Suppressor macrophage treated with lipopolysaccharide for 4 hours (primary cell): ENCODE measurements at regions not wholly inside any gene's neighbourhood (a gene's known extent, or its start where the extent isn't known, plus 50 kb on each side); places are given as distances from the start of the nearest gene placed in this dataset.

Experiments
- DNase-seq: peaks from one replicate; pipeline ENCODE4 v3.0.0-alpha.2; 2020

- DNase-seq, result no peak
Observed at GRCh38 chr10:29183301-29183945, 105.4 kb upstream of the LYZL1 start.

- DNase-seq, result no peak
Observed at GRCh38 chr10:29184205-29185000, 104.5 kb upstream of the LYZL1 start.

- no peak for DNase-seq
Observed at GRCh38 chr10:29185050-29185449, 103.8 kb upstream of the LYZL1 start.

- DNase-seq, result no peak
Observed at GRCh38 chr10:29186221-29186620, 102.6 kb upstream of the LYZL1 start.

GRCh38 chr10:29189256-29189655, 99.6 kb upstream of the LYZL1 start:
- no peak for DNase-seq

GRCh38 chr10:29191674-29192073, 97.2 kb upstream of the LYZL1 start:
- DNase-seq, result no peak

GRCh38 chr10:29199339-29199738, 89.5 kb upstream of the LYZL1 start:
- no peak for DNase-seq

GRCh38 chr10:29199941-29200679, 88.8 kb upstream of the LYZL1 start:
- DNase-seq, result no peak

GRCh38 chr10:29202386-29202940, 86.4 kb upstream of the LYZL1 start:
- no peak for DNase-seq

- no peak for DNase-seq
Observed at GRCh38 chr10:29203432-29203831, 85.4 kb upstream of the LYZL1 start.

- no peak for DNase-seq
Observed at GRCh38 chr10:29204070-29204800, 84.6 kb upstream of the LYZL1 start.

GRCh38 chr10:29205787-29206186, 83.1 kb upstream of the LYZL1 start:
- no peak for DNase-seq

- no peak for DNase-seq
Observed at GRCh38 chr10:29208845-29209244, 80.0 kb upstream of the LYZL1 start.

- no peak for DNase-seq
Observed at GRCh38 chr10:29209830-29210229, 79.0 kb upstream of the LYZL1 start.

GRCh38 chr10:29210266-29210868, 78.5 kb upstream of the LYZL1 start:
- DNase-seq, result no peak

GRCh38 chr10:29212597-29212996, 76.3 kb upstream of the LYZL1 start:
- no peak for DNase-seq

- no peak for DNase-seq
Observed at GRCh38 chr10:29214551-29214950, 74.3 kb upstream of the LYZL1 start.

- no peak for DNase-seq
Observed at GRCh38 chr10:29217292-29217738, 71.6 kb upstream of the LYZL1 start.

- DNase-seq, result no peak
Observed at GRCh38 chr10:29223326-29223725, 65.5 kb upstream of the LYZL1 start.

- no peak for DNase-seq
Observed at GRCh38 chr10:29224631-29225030, 64.2 kb upstream of the LYZL1 start.

GRCh38 chr10:29227201-29227600, 61.7 kb upstream of the LYZL1 start:
- DNase-seq, result no peak

- no peak for DNase-seq
Observed at GRCh38 chr10:29228562-29228961, 60.3 kb upstream of the LYZL1 start.
